Loucy (cell line): ENCODE measurements at regions not wholly inside any gene's neighbourhood (a gene's known extent, or its start where the extent isn't known, plus 50 kb on each side); places are given as distances from the start of the nearest gene placed in this dataset.
A peak's percentile ranks its signal among the peaks of the same experiment; 100 is the strongest.
"Not testable (repeated sequence)": the region's sequence is repeated elsewhere in the genome, so short reads cannot be mapped to it uniquely, and the experiment has no call there.

Experiments
- H2AFZ ChIP-seq: fragments of 200-600 bp; sonication (generic); 2 replicates; pipeline ENCODE4 v1.6.0; 2016; ENCODE audit warnings: antibody characterized with exemption, mild to moderate bottlenecking, low read length, moderate library complexity
- H3F3A ChIP-seq: fragments of 200-600 bp; 2 replicates; pipeline ENCODE4 v1.6.0; 2016; ENCODE audit warnings: antibody characterized with exemption, low read depth, mild to moderate bottlenecking
- H3K27me3 ChIP-seq: fragments of 200-600 bp; sonication (generic); 2 replicates; pipeline ENCODE4 v1.6.1; 2014; ENCODE audit warnings: low read length, mild to moderate bottlenecking; ENCODE audit not compliant: insufficient read depth, poor library complexity, severe bottlenecking
- H3K36me3 ChIP-seq: fragments of 200-600 bp; sonication (generic); 2 replicates; pipeline ENCODE4 v1.6.1; 2016; ENCODE audit warnings: low read length; ENCODE audit not compliant: insufficient read depth
- H3K4me1 ChIP-seq: fragments of 200-600 bp; sonication (generic); 2 replicates; pipeline ENCODE4 v1.5.1; 2014; ENCODE audit warnings: low read length, mild to moderate bottlenecking; ENCODE audit not compliant: insufficient read depth, poor library complexity, severe bottlenecking
- H3K4me2 ChIP-seq: fragments of 200-600 bp; sonication (generic); 2 replicates; pipeline ENCODE4 v1.6.0; 2014; ENCODE audit warnings: antibody characterized with exemption, low read length, low read depth, mild to moderate bottlenecking; ENCODE audit not compliant: poor library complexity, severe bottlenecking
- H3K4me3 ChIP-seq: fragments of 200-600 bp; sonication (generic); 2 replicates; pipeline ENCODE4 v1.5.1; 2014; ENCODE audit warnings: low read length, mild to moderate bottlenecking, mixed read lengths; ENCODE audit not compliant: poor library complexity, severe bottlenecking
- H3K79me2 ChIP-seq: fragments of 200-600 bp; sonication (generic); 2 replicates; pipeline ENCODE4 v1.6.1; 2014; ENCODE audit warnings: low read length; ENCODE audit not compliant: insufficient read depth
- H3K9ac ChIP-seq: fragments of 200-600 bp; sonication (generic); 2 replicates; pipeline ENCODE4 v1.6.0; 2014; ENCODE audit warnings: mild to moderate bottlenecking, low read depth, low read length, moderate library complexity; ENCODE audit not compliant: poor library complexity, severe bottlenecking
- H3K9me2 ChIP-seq: fragments of 200-600 bp; sonication (generic); replicated peaks from 2 replicates; pipeline ENCODE4 v1.6.1; 2016; ENCODE audit warnings: low read depth, low read length, mixed read lengths
- H3K9me3 ChIP-seq: fragments of 200-600 bp; sonication (generic); 2 replicates; pipeline ENCODE4 v1.6.1; 2014; ENCODE audit warnings: mild to moderate bottlenecking, antibody characterized with exemption, low read length, low read depth; ENCODE audit not compliant: insufficient read depth
- H4K20me1 ChIP-seq: fragments of 200-600 bp; sonication (generic); 2 replicates; pipeline ENCODE4 v1.6.0; 2014; ENCODE audit warnings: antibody characterized with exemption, low read length, mild to moderate bottlenecking; ENCODE audit not compliant: insufficient read depth, poor library complexity, severe bottlenecking
- EZH2phosphoT487 ChIP-seq: fragments of 200-600 bp; IDR thresholded peaks from 2 replicates; pipeline ENCODE4 v1.6.1; 2018; ENCODE audit warnings: antibody characterized with exemption, mild to moderate bottlenecking, moderate library complexity, borderline replicate concordance
- TF ChIP-seq, protein P1 (sequence below): fragments of 200-600 bp; sonication (generic); conservative IDR thresholded peaks from 2 replicates; pipeline ENCODE4 v1.5.1; 2014; ENCODE audit warnings: mild to moderate bottlenecking, antibody characterized with exemption, low read length

DNA sequence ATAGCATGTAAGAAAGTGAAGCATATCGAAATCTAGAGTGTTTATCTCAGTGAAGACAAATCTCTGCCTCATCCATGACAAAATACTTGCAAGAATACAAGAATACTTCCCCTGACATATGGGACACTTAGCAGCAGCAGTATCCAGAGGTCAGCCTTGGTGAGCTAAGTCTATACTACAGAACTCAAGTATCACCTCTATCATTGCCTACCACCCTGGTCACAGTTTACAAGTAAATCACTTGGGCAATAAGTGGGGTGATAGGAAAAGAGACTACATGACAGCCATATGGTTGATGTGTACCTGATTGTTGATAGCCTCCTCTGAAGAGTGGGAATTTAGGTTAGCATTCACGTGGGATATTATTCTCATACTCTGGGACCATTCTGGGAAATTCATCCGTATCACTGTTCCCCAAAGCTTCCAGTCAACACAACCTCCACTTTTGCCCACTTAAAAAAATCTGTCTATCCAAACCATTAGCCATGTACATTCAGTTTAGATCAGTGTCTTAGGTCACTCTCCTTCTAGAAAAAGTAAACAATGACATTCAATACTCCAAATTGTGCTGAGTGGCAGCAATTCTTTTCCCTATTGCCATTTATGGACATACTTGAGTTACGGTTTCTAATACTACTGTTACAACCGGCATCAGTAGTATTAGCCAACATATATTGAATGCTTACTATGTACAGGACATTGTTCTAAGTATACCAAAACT lies 118.2 kb upstream of the PRSS16 start:
- Histone ChIP-seq H3K79me2 (peaks cover 12% of the 10 kb centered on the region), H3K4me2 (peak overlapping the region; percentile 91), H3F3A (peaks cover 18% of the 10 kb centered on the region), H3K4me3 (no peak overlapping the region), H4K20me1 (no peaks in the 10 kb centered on the region), H2AFZ (no peak overlapping the region), H3K4me1 (peaks cover 59% of the 10 kb centered on the region), H3K9me3 (no peaks in the 10 kb centered on the region), H3K9me2 (no peaks in the 10 kb centered on the region), H3K27me3 (no peaks in the 10 kb centered on the region), H3K9ac (peak overlapping the region; percentile 100), H3K36me3 (no peaks in the 10 kb centered on the region)
- TF ChIP-seq, protein P1, sequence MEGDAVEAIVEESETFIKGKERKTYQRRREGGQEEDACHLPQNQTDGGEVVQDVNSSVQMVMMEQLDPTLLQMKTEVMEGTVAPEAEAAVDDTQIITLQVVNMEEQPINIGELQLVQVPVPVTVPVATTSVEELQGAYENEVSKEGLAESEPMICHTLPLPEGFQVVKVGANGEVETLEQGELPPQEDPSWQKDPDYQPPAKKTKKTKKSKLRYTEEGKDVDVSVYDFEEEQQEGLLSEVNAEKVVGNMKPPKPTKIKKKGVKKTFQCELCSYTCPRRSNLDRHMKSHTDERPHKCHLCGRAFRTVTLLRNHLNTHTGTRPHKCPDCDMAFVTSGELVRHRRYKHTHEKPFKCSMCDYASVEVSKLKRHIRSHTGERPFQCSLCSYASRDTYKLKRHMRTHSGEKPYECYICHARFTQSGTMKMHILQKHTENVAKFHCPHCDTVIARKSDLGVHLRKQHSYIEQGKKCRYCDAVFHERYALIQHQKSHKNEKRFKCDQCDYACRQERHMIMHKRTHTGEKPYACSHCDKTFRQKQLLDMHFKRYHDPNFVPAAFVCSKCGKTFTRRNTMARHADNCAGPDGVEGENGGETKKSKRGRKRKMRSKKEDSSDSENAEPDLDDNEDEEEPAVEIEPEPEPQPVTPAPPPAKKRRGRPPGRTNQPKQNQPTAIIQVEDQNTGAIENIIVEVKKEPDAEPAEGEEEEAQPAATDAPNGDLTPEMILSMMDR = no peak
- TF ChIP-seq EZH2phosphoT487 = no peak

DNA sequence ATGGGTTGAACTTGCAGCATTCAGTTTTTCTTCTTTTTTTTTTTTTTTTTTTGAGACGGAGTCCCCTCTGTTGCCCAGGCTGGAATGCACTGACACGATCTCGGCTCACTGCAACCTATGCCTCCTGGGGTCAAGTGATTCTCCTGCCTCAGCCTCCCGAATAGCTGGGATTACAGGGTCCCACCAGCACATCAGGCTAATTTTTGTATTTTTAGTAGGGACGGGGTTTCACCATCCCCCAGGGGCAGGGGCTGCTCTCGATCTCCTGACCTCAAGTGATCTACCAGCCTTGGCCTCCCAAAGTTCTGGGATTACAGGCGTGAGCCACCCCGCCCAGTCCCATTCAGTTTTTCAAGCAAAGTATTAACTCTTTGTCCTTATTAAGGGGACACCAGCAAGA lies 117.6 kb upstream of the PRSS16 start:
- Histone ChIP-seq H3K27me3 (no peaks in the 10 kb centered on the region), H3F3A (peaks cover 18% of the 10 kb centered on the region), H3K9me3 (no peaks in the 10 kb centered on the region), H3K9me2 (no peaks in the 10 kb centered on the region), H4K20me1 (no peaks in the 10 kb centered on the region), H2AFZ (no peak overlapping the region), H3K79me2 (peaks cover 12% of the 10 kb centered on the region), H3K4me1 (peaks cover 63% of the 10 kb centered on the region), H3K4me3 (peak overlapping the region; percentile 78), H3K36me3 (no peaks in the 10 kb centered on the region), H3K4me2 (peak overlapping the region; percentile 91), H3K9ac (peak overlapping the region; percentile 100)
- TF ChIP-seq, protein P1 = no peak
- TF ChIP-seq EZH2phosphoT487 = no peak

DNA sequence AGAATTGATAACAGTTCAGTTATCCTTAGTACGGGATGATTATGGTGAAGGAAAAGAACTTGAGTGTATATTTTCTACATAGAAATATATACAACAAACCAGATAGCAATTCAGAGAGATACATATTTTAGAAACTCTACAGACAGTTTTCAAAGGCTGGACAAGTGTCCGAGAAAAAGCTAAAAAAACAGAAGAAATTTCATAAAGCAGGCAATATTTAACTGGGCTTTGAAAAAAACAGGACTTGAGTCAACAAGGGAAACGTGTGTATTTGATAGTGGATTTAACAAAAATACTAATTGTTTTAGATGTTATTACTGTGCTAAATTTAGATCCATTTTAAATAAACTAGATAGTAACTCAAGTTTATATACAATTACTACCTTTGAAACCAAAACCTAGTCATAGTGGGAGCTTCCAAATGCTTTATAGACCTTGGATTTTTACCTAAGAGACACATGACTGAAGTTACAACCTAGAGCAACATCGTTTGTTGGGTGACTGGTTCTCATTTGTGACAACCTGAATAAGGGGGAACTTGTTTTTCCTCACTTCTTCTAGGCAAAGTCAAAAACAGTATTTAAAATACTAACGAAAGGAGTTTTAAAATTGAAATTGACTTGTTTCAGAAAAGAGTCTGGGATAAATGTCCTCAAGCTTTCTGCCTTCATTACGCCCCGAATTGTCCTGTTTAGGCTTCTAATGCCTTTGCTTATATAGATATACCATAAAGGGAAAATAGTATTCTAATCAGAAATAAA lies 116.7 kb upstream of the PRSS16 start:
- H3K9ac ChIP-seq = peak overlapping the region; percentile 100
- H3F3A ChIP-seq = peaks cover 18% of the 10 kb centered on the region
- no peak overlapping the region for H2AFZ ChIP-seq
- no peaks in the 10 kb centered on the region for H3K27me3 ChIP-seq
- H3K9me3 ChIP-seq = no peaks in the 10 kb centered on the region
- H3K4me2 ChIP-seq = peak overlapping the region; percentile 91
- H3K4me3 ChIP-seq = peak overlapping the region; percentile 78
- TF ChIP-seq EZH2phosphoT487 = no peak
- TF ChIP-seq, protein P1 = no peak
- no peaks in the 10 kb centered on the region for H4K20me1 ChIP-seq
- H3K4me1 ChIP-seq = peaks cover 69% of the 10 kb centered on the region
- no peaks in the 10 kb centered on the region for H3K9me2 ChIP-seq
- H3K36me3 ChIP-seq = no peaks in the 10 kb centered on the region
- H3K79me2 ChIP-seq = peaks cover 12% of the 10 kb centered on the region

DNA sequence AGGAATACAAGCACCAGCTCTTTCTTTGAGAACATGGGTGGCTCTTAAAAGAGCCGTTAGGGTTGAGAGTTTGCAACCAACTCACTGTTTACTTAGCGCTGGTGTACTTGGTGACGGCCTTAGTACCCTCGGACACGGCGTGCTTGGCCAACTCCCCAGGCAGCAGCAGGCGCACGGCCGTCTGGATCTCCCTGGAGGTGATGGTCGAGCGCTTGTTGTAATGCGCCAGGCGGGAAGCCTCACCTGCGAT lies 115.3 kb upstream of the PRSS16 start:
- H3K36me3 ChIP-seq, H3K27me3 ChIP-seq, H2AFZ ChIP-seq, H3K9me3 ChIP-seq, H3K9me2 ChIP-seq, H4K20me1 ChIP-seq: not testable (repeated sequence)
- peak overlapping the region; percentile 78 for H3K4me3 ChIP-seq
- H3K4me2 ChIP-seq = peak overlapping the region; percentile 91
- H3F3A ChIP-seq = peaks cover 20% of the 10 kb centered on the region
- peaks cover 66% of the 10 kb centered on the region for H3K4me1 ChIP-seq
- peaks cover 12% of the 10 kb centered on the region for H3K79me2 ChIP-seq
- peak overlapping the region; percentile 100 for H3K9ac ChIP-seq
